Activated CD4-positive, alpha-beta T cell treated with anti-CD3 and anti-CD28 coated beads for 48 hours (primary cell): ENCODE measurements at regions not wholly inside any gene's neighbourhood (a gene's known extent, or its start where the extent isn't known, plus 50 kb on each side); places are given as distances from the start of the nearest gene placed in this dataset.

Experiments used
- DNase-seq: peaks from one replicate; pipeline ENCODE4 v3.0.0-alpha.2; 2020

- no peak for DNase-seq
These were observed 70.6 kb upstream of the ASAP2 start for GRCh38 chr2:9135822-9136558.

- no peak for DNase-seq
These were observed 79.3 kb upstream of the ASAP2 start for GRCh38 chr2:9127316-9127715.

- no peak for DNase-seq
These were observed 80.1 kb upstream of the ASAP2 start for GRCh38 chr2:9126540-9126939.

- DNase-seq: no peak
These were observed 82.3 kb upstream of the ASAP2 start for GRCh38 chr2:9124231-9124741.

- DNase-seq: no peak
These were observed 83.5 kb upstream of the ASAP2 start for GRCh38 chr2:9123069-9123468.

- no peak for DNase-seq
These were observed 84.2 kb upstream of the ASAP2 start for GRCh38 chr2:9122367-9122766.

GRCh38 chr2:9118383-9118960 is 88.1 kb upstream of the ASAP2 start:
- DNase-seq: no peak

- DNase-seq: no peak
These were observed 91.4 kb upstream of the ASAP2 start for GRCh38 chr2:9115229-9115628.

GRCh38 chr2:9114458-9114857 is 92.2 kb upstream of the ASAP2 start:
- DNase-seq: no peak

- DNase-seq: no peak
These were observed 92.7 kb upstream of the ASAP2 start for GRCh38 chr2:9113916-9114315.

GRCh38 chr2:9113262-9113661 is 93.3 kb upstream of the ASAP2 start:
- no peak for DNase-seq

GRCh38 chr2:9112079-9112721 is 94.4 kb upstream of the ASAP2 start:
- DNase-seq: no peak

- no peak for DNase-seq
These were observed 95.6 kb upstream of the ASAP2 start for GRCh38 chr2:9110893-9111569.

GRCh38 chr2:9110346-9110884 is 96.2 kb upstream of the ASAP2 start:
- no peak for DNase-seq

- no peak for DNase-seq
These were observed 96.7 kb upstream of the ASAP2 start for GRCh38 chr2:9109871-9110270.

GRCh38 chr2:9108210-9108967 is 98.2 kb upstream of the ASAP2 start:
- DNase-seq: no peak

- no peak for DNase-seq
These were observed 99.2 kb upstream of the ASAP2 start for GRCh38 chr2:9107168-9108025.

- no peak for DNase-seq
These were observed 100.1 kb upstream of the ASAP2 start for GRCh38 chr2:9106338-9107167.

GRCh38 chr2:9105601-9106337 is 100.8 kb upstream of the ASAP2 start:
- no peak for DNase-seq
